GM12878 (cell line): ENCODE measurements at regions not wholly inside any gene's neighbourhood (a gene's known extent, or its start where the extent isn't known, plus 50 kb on each side); places are given as distances from the start of the nearest gene placed in this dataset.

Experiments used
- CTCF ChIP-seq, 3 experiments: IDR thresholded peaks in 2 of 3; conservative IDR thresholded peaks in 1 of 3; 2 replicates each; pipeline ENCODE4 v1.5.1; 2011; ENCODE audit warnings: low read depth in 3 of 3, low read length in 3 of 3, mild to moderate bottlenecking in 3 of 3, control low read depth in 2 of 3, moderate library complexity in 2 of 3, inconsistent platforms in 1 of 3, mixed read lengths in 1 of 3; ENCODE audit not compliant: control insufficient read depth in 2 of 3, insufficient read depth in 1 of 3; ENCODE audit errors: extremely low read depth in 1 of 3
- RAD21 ChIP-seq: IDR thresholded peaks from 2 replicates; pipeline ENCODE4 v1.6.1; 2011; ENCODE audit warnings: mild to moderate bottlenecking, low read depth, low read length, moderate library complexity; ENCODE audit not compliant: insufficient read depth

GRCh38 chr2:196314157-196314556 is 142.8 kb upstream of the STK17B start:
- TF ChIP-seq CTCF (IDR thresholded peaks at IDR 0.05 in 2 of 3, conservative IDR thresholded peaks at IDR 0.05 in 1 of 3; ENCODE audit: control insufficient read depth in 2 of 3, extremely low read depth in 1 of 3, insufficient read depth in 1 of 3, low read depth in 3 of 3, low read length in 3 of 3) (no peak), RAD21 (no peak)
